HepG2 (cell line): ENCODE measurements at regions not wholly inside any gene's neighbourhood (a gene's known extent, or its start where the extent isn't known, plus 50 kb on each side); places are given as distances from the start of the nearest gene placed in this dataset.

Source experiments
- ATAC-seq: fragments of 200-7000 bp; cut with Tn5 transposase; 3 replicates; pipeline ENCODE4 v1.9.1; 2020; ENCODE audit warnings: mild to moderate bottlenecking, moderate library complexity
- BruUV-seq: library from RNA; stranded (reverse); fragments of 400-500 nt; replicated peaks from 2 replicates; lab custom pipeline; 2021; lab: Mats Ljungman, UMichigan
- CTCF ChIA-PET: fragments of 300-600 bp; formaldehyde crosslinking; extraction: SDS; loops from one replicate; lab custom pipeline; 2021; ENCODE audit warnings: low total read pairs, inconsistent platforms, low intra/inter-chr PET ratio; lab: Yijun Ruan, JAX
- POLR2A ChIA-PET: fragments of 350-600 bp; sonication (Branson Sonifier 250); formaldehyde crosslinking; loops from one replicate; lab custom pipeline; 2020; ENCODE audit warnings: antibody characterized with exemption, inconsistent platforms; lab: Yijun Ruan, JAX
- DNase-seq: peaks from one replicate; pipeline ENCODE4 v3.0.0-alpha.2; 2015; ENCODE audit warnings: low spot score
- FAIRE-seq: peaks from 3 replicates; lab custom pipeline; 2011; peaks lifted over from hg19 to GRCh38; lab: Jason Lieb, UNC
- H2AFZ ChIP-seq: one replicate; pipeline ENCODE4 v1.6.1; 2011; ENCODE audit warnings: low read length, inconsistent platforms
- H3K27ac ChIP-seq: fragments of 300-600 bp; 3 replicates; pipeline ENCODE4 v1.8.0; 2011; ENCODE audit warnings: mixed run types, mild to moderate bottlenecking, mixed read lengths, low read length, inconsistent platforms; ENCODE audit not compliant: insufficient read depth; ENCODE audit errors: extremely low read length
- H3K27me3 ChIP-seq, 2 experiments: fragments of 200-600 bp in 1 of 2; 2 replicates in 1 of 2; 3 replicates in 1 of 2; pipeline versions ENCODE4 v1.6.0 to v1.8.0; 2011; ENCODE audit warnings: low read length in 2 of 2, mild to moderate bottlenecking in 2 of 2, moderate library complexity in 2 of 2, inconsistent platforms in 1 of 2; ENCODE audit not compliant: insufficient read depth in 2 of 2, control insufficient read depth in 1 of 2
- H3K36me3 ChIP-seq, 2 experiments: fragments of 200-600 bp in 1 of 2; replicated peaks in 1 of 2; 2 replicates in 1 of 2; 3 replicates in 1 of 2; pipeline versions ENCODE4 v1.5.1 to v1.8.0; 2011; ENCODE audit warnings: low read length in 2 of 2, inconsistent platforms in 1 of 2; ENCODE audit not compliant: insufficient read depth in 2 of 2, control insufficient read depth in 1 of 2
- H3K4me1 ChIP-seq: 2 replicates; pipeline ENCODE4 v1.5.1; 2012; ENCODE audit warnings: low read length, inconsistent platforms; ENCODE audit not compliant: insufficient read depth
- H3K4me2 ChIP-seq: 2 replicates; pipeline ENCODE4 v1.6.0; 2011; ENCODE audit warnings: low read depth, low read length, inconsistent platforms
- H3K4me3 ChIP-seq, 3 experiments: fragments of 200-600 bp in 1 of 3; sonication (generic), shearing (Covaris generic) in 1 of 3; replicated peaks in 1 of 3; 2 replicates each; pipeline ENCODE4 v1.5.1; 2011 to 2016; ENCODE audit warnings: low read length in 3 of 3, inconsistent platforms in 2 of 3, low read depth in 2 of 3, mild to moderate bottlenecking in 2 of 3, control low read depth in 1 of 3, mixed read lengths in 1 of 3; ENCODE audit not compliant: insufficient read depth in 1 of 3
- H3K79me2 ChIP-seq: one replicate; pipeline ENCODE4 v1.6.1; 2011; ENCODE audit warnings: low read length, inconsistent platforms; ENCODE audit not compliant: insufficient read depth
- H3K9ac ChIP-seq: 2 replicates; pipeline ENCODE4 v1.6.0; 2011; ENCODE audit warnings: mild to moderate bottlenecking, low read depth, low read length, inconsistent platforms; ENCODE audit not compliant: insufficient read depth
- H3K9me3 ChIP-seq: 2 replicates; pipeline ENCODE4 v1.5.1; 2012; ENCODE audit warnings: mild to moderate bottlenecking, low read length
- H4K20me1 ChIP-seq: 2 replicates; pipeline ENCODE4 v1.6.0; 2011; ENCODE audit warnings: inconsistent platforms, mild to moderate bottlenecking, low read length, moderate library complexity; ENCODE audit not compliant: insufficient read depth
- KMT2B ChIP-seq: IDR thresholded peaks from 2 replicates; pipeline ENCODE4 v1.6.1; 2016; ENCODE audit warnings: missing genetic modification reagents, missing compliant biosample characterization
- MAZ ChIP-seq, 2 experiments: sonication (generic) in 1 of 2; formaldehyde crosslinking in 1 of 2; IDR thresholded peaks; 2 replicates each; pipeline versions ENCODE4 v1.5.0 to v1.6.1; 2012 to 2020; ENCODE audit warnings: low read depth in 2 of 2, mild to moderate bottlenecking in 2 of 2, borderline replicate concordance in 1 of 2, improper control_type of control experiment in 1 of 2, low read length in 1 of 2, missing genetic modification reagents in 1 of 2, moderate library complexity in 1 of 2
- NKX3-1 ChIP-seq: sonication (generic); formaldehyde crosslinking; IDR thresholded peaks from 2 replicates; pipeline ENCODE4 v1.5.0; 2020; ENCODE audit warnings: missing genetic modification reagents
- RFX1 ChIP-seq: fragments of 450-650 bp; IDR thresholded peaks from 2 replicates; pipeline ENCODE4 v1.6.1; 2017
- SP140L ChIP-seq: sonication (generic); formaldehyde crosslinking; IDR thresholded peaks from 2 replicates; pipeline ENCODE4 v1.4.0; 2020; ENCODE audit warnings: missing genetic modification reagents, borderline replicate concordance
- SRY ChIP-seq: sonication (generic); formaldehyde crosslinking; IDR thresholded peaks from 2 replicates; pipeline ENCODE4 v1.8.0; 2022; ENCODE audit warnings: mild to moderate bottlenecking, missing genetic modification reagents
- ZFP90 ChIP-seq: sonication (generic); formaldehyde crosslinking; IDR thresholded peaks from 2 replicates; pipeline ENCODE4 v1.8.0; 2022; ENCODE audit warnings: missing genetic modification reagents, mild to moderate bottlenecking, inconsistent platforms, borderline replicate concordance
- ZNF264 ChIP-seq: sonication (generic); formaldehyde crosslinking; IDR thresholded peaks from 2 replicates; pipeline ENCODE4 v1.4.0; 2020; ENCODE audit warnings: missing genetic modification reagents
- WGBS: methylation state at CpG from one replicate; pipeline ENCODE4 v1.1.6; 2017; ENCODE audit warnings: low lambda C conversion rate; 5-methylcytosine and 5-hydroxymethylcytosine counted together
- in situ Hi-C: cut with HindIII; loops from 2 replicates; pipeline ENCODE4 v1.10.0; 2017; ENCODE audit warnings: low pct_unique_long_range_greater_than_20kb; ENCODE audit not compliant: extremely low pct_ligation_motif_present
- intact Hi-C: fragments of 100-400 bp; cut with micrococcal nuclease; formaldehyde crosslinking; loops from one replicate; pipeline ENCODE4 v1.10.0; 2022; ENCODE audit not compliant: unreplicated experiment
- TF ChIP-seq, protein P1 (sequence below): sonication (generic); formaldehyde crosslinking; IDR thresholded peaks from 2 replicates; pipeline ENCODE4 v1.4.0; 2020; ENCODE audit warnings: missing genetic modification reagents
- TF ChIP-seq, protein P2 (sequence below): sonication (generic); formaldehyde crosslinking; IDR thresholded peaks from 2 replicates; pipeline ENCODE4 v1.5.0; 2020; ENCODE audit warnings: missing genetic modification reagents
- TF ChIP-seq, protein P3 (sequence below): sonication (generic); formaldehyde crosslinking; IDR thresholded peaks from 2 replicates; pipeline ENCODE4 v1.4.0; 2020; ENCODE audit warnings: missing genetic modification reagents
- TF ChIP-seq, protein P4 (sequence below): sonication (generic); formaldehyde crosslinking; IDR thresholded peaks from 2 replicates; pipeline ENCODE4 v1.8.0; 2022; ENCODE audit warnings: mild to moderate bottlenecking, missing genetic modification reagents

DNA sequence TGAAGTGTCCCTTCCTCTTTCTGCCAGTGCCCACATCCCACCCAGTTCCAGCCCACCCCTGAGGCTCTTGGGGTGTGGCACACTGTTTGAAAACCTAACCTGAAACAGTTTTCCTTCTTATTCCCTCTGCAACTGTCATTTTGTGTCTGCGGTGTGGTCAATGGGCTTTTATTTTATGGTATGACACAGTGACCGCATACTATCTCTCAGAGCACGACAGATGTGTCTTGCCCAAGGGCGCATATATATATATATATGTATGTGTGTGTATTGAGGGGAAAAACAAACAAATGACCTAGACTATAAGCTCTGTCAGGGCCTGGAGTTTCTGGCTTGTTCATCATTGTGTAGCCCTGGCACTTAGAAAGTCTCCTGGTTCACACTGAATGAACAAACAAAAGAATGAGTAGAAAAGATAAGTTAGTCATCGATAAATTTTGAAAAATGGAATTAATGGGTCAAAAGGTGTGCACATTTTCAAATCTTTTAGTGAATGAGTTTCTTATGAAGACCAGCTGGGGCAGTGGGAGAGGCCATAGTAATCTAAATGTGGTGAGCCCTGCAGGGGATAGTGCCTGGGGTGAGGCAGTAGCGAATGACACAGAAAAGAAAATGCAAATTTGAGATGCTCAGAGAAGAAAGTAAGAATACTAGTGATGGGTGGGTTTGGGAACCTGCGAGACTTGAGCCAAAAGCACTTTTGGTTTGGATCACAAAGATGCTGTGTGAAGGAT is 198.4 kb downstream of the SNX10 start:
- BruUV-seq = no TSS peak
- Histone ChIP-seq H3K9ac (no peak overlapping the region), H3K27me3 (peaks cover 0 to 51% of the 10 kb centered on the region in 2 experiments; a peak in 3 of 5 replicates), H3K27ac (no peak overlapping the region), H3K4me3 (no peak overlapping the region), H3K36me3 (no peaks in the 10 kb centered on the region), H2AFZ (no peak overlapping the region), H3K4me2 (no peak overlapping the region), H3K4me1 (no peaks in the 10 kb centered on the region), H3K79me2 (no peaks in the 10 kb centered on the region), H3K9me3 (no peaks in the 10 kb centered on the region), H4K20me1 (no peaks in the 10 kb centered on the region)
- in situ Hi-C loops (no loop called here), intact Hi-C loops (no loop called here)
- CTCF ChIA-PET = no interaction called here
- POLR2A ChIA-PET = no interaction called here
- 12% methylated on average over 7 of the region's 7 CpGs for WGBS
- ATAC-seq (no peak), DNase-seq (no peak), FAIRE-seq (no peak)
- TF ChIP-seq, protein P1, sequence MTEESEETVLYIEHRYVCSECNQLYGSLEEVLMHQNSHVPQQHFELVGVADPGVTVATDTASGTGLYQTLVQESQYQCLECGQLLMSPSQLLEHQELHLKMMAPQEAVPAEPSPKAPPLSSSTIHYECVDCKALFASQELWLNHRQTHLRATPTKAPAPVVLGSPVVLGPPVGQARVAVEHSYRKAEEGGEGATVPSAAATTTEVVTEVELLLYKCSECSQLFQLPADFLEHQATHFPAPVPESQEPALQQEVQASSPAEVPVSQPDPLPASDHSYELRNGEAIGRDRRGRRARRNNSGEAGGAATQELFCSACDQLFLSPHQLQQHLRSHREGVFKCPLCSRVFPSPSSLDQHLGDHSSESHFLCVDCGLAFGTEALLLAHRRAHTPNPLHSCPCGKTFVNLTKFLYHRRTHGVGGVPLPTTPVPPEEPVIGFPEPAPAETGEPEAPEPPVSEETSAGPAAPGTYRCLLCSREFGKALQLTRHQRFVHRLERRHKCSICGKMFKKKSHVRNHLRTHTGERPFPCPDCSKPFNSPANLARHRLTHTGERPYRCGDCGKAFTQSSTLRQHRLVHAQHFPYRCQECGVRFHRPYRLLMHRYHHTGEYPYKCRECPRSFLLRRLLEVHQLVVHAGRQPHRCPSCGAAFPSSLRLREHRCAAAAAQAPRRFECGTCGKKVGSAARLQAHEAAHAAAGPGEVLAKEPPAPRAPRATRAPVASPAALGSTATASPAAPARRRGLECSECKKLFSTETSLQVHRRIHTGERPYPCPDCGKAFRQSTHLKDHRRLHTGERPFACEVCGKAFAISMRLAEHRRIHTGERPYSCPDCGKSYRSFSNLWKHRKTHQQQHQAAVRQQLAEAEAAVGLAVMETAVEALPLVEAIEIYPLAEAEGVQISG (CRISPR knock-in tag) = no peak
- no peak for TF ChIP-seq NKX3-1
- TF ChIP-seq MAZ (IDR thresholded peaks at IDR 0.05; ENCODE audit: borderline replicate concordance, low read depth, low read length) = no peak
- TF ChIP-seq MAZ (CRISPR knock-in tag; IDR thresholded peaks at IDR 0.05; ENCODE audit: low read depth) = no peak
- TF ChIP-seq RFX1 = no peak
- TF ChIP-seq, protein P2, sequence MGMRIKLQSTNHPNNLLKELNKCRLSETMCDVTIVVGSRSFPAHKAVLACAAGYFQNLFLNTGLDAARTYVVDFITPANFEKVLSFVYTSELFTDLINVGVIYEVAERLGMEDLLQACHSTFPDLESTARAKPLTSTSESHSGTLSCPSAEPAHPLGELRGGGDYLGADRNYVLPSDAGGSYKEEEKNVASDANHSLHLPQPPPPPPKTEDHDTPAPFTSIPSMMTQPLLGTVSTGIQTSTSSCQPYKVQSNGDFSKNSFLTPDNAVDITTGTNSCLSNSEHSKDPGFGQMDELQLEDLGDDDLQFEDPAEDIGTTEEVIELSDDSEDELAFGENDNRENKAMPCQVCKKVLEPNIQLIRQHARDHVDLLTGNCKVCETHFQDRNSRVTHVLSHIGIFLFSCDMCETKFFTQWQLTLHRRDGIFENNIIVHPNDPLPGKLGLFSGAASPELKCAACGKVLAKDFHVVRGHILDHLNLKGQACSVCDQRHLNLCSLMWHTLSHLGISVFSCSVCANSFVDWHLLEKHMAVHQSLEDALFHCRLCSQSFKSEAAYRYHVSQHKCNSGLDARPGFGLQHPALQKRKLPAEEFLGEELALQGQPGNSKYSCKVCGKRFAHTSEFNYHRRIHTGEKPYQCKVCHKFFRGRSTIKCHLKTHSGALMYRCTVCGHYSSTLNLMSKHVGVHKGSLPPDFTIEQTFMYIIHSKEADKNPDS (CRISPR knock-in tag) = no peak
- no peak for TF ChIP-seq SP140L (CRISPR knock-in tag)
- TF ChIP-seq, protein P3, sequence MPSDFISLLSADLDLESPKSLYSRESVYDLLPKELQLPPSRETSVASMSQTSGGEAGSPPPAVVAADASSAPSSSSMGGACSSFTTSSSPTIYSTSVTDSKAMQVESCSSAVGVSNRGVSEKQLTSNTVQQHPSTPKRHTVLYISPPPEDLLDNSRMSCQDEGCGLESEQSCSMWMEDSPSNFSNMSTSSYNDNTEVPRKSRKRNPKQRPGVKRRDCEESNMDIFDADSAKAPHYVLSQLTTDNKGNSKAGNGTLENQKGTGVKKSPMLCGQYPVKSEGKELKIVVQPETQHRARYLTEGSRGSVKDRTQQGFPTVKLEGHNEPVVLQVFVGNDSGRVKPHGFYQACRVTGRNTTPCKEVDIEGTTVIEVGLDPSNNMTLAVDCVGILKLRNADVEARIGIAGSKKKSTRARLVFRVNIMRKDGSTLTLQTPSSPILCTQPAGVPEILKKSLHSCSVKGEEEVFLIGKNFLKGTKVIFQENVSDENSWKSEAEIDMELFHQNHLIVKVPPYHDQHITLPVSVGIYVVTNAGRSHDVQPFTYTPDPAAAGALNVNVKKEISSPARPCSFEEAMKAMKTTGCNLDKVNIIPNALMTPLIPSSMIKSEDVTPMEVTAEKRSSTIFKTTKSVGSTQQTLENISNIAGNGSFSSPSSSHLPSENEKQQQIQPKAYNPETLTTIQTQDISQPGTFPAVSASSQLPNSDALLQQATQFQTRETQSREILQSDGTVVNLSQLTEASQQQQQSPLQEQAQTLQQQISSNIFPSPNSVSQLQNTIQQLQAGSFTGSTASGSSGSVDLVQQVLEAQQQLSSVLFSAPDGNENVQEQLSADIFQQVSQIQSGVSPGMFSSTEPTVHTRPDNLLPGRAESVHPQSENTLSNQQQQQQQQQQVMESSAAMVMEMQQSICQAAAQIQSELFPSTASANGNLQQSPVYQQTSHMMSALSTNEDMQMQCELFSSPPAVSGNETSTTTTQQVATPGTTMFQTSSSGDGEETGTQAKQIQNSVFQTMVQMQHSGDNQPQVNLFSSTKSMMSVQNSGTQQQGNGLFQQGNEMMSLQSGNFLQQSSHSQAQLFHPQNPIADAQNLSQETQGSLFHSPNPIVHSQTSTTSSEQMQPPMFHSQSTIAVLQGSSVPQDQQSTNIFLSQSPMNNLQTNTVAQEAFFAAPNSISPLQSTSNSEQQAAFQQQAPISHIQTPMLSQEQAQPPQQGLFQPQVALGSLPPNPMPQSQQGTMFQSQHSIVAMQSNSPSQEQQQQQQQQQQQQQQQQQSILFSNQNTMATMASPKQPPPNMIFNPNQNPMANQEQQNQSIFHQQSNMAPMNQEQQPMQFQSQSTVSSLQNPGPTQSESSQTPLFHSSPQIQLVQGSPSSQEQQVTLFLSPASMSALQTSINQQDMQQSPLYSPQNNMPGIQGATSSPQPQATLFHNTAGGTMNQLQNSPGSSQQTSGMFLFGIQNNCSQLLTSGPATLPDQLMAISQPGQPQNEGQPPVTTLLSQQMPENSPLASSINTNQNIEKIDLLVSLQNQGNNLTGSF (CRISPR knock-in tag) = no peak
- TF ChIP-seq, protein P4, sequence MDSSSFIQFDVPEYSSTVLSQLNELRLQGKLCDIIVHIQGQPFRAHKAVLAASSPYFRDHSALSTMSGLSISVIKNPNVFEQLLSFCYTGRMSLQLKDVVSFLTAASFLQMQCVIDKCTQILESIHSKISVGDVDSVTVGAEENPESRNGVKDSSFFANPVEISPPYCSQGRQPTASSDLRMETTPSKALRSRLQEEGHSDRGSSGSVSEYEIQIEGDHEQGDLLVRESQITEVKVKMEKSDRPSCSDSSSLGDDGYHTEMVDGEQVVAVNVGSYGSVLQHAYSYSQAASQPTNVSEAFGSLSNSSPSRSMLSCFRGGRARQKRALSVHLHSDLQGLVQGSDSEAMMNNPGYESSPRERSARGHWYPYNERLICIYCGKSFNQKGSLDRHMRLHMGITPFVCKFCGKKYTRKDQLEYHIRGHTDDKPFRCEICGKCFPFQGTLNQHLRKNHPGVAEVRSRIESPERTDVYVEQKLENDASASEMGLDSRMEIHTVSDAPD (CRISPR knock-in tag) = no peak
- TF ChIP-seq ZFP90 (CRISPR knock-in tag) = no peak
- no peak for TF ChIP-seq SRY (CRISPR knock-in tag)
- TF ChIP-seq ZNF264 (CRISPR knock-in tag) = no peak
- TF ChIP-seq KMT2B (CRISPR knock-in tag) = no peak
